Smooth muscle cell (in vitro differentiated cells): ENCODE measurements at regions not wholly inside any gene's neighbourhood (a gene's known extent, or its start where the extent isn't known, plus 50 kb on each side); places are given as distances from the start of the nearest gene placed in this dataset.

Experiments used
- DNase-seq: peaks from one replicate; lab custom pipeline; 2025; ENCODE audit not compliant: unreplicated experiment; lab: John Stamatoyannopoulos, UW
- H2AFZ ChIP-seq: fragments of 200-600 bp; sonication (generic); 2 replicates; pipeline ENCODE4 v1.6.0; 2016; ENCODE audit warnings: antibody characterized with exemption, low read depth, mild to moderate bottlenecking
- H3F3A ChIP-seq: fragments of 200-600 bp; sonication (generic); 2 replicates; pipeline ENCODE4 v1.6.0; 2017; ENCODE audit warnings: antibody characterized with exemption, low read depth
- H3K27ac ChIP-seq: fragments of 200-600 bp; sonication (generic); 2 replicates; pipeline ENCODE4 v1.5.1; 2016; ENCODE audit warnings: low read depth, mild to moderate bottlenecking
- H3K27me3 ChIP-seq: fragments of 200-600 bp; sonication (generic); 2 replicates; pipeline ENCODE4 v1.6.1; 2016; ENCODE audit warnings: low read depth, mild to moderate bottlenecking
- H3K36me3 ChIP-seq: fragments of 200-600 bp; sonication (generic); 2 replicates; pipeline ENCODE4 v1.5.1; 2016; ENCODE audit warnings: low read depth
- H3K4me1 ChIP-seq: fragments of 200-600 bp; sonication (generic); 2 replicates; pipeline ENCODE4 v1.5.1; 2016; ENCODE audit warnings: low read depth
- H3K4me2 ChIP-seq: fragments of 200-600 bp; sonication (generic); 2 replicates; pipeline ENCODE4 v1.6.0; 2016; ENCODE audit warnings: mild to moderate bottlenecking
- H3K4me3 ChIP-seq: fragments of 200-600 bp; sonication (generic); 2 replicates; pipeline ENCODE4 v1.5.1; 2016; ENCODE audit warnings: mild to moderate bottlenecking
- H3K79me2 ChIP-seq: fragments of 200-600 bp; sonication (generic); 2 replicates; pipeline ENCODE4 v1.6.0; 2016; ENCODE audit warnings: low read depth, mild to moderate bottlenecking
- H3K9ac ChIP-seq: fragments of 200-600 bp; sonication (generic); 2 replicates; pipeline ENCODE4 v1.6.0; 2016; ENCODE audit warnings: low read depth
- H3K9me3 ChIP-seq: fragments of 200-600 bp; sonication (generic); replicated peaks from 2 replicates; pipeline ENCODE4 v1.5.1; 2016; ENCODE audit warnings: low read depth
- H4K20me1 ChIP-seq: fragments of 200-600 bp; sonication (generic); 2 replicates; pipeline ENCODE4 v1.6.0; 2016; ENCODE audit warnings: low read depth
- WGBS: methylation state at CpG from one replicate; pipeline ENCODE4 v1.1.7; 2016; ENCODE audit warnings: low lambda C conversion rate; 5-methylcytosine and 5-hydroxymethylcytosine counted together
- TF ChIP-seq, protein P1 (sequence below): fragments of 200-600 bp; sonication (generic); IDR thresholded peaks from 2 replicates; pipeline ENCODE4 v1.5.1; 2017; ENCODE audit warnings: borderline replicate concordance, mild to moderate bottlenecking, antibody characterized with exemption; ENCODE audit not compliant: insufficient read depth, poor library complexity, severe bottlenecking

DNA sequence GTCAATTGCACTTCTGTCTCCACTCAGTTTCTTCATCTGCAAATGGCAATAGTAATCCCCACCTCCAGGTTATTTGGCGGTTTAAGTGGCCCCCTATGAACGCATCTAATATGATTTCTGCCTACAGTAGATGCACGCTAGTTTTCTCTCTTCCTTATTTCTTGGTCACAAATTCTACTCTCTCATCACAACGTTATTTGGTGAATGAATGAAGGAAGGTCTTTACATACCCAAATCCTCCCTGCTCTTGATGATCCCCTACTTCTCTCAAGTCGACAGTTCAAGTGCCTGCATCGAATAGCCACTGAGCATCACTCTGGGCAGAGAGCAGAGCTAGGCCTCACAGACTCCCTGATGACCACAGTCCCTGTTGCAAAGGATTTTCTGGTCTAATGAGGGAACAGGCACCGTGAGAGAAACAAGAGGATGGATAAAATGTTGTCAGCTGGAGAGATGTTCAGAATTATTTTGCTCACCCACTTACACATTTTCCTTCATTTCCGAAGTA lies 181.2 kb upstream of the SMAD3 start:
- WGBS, result 80% methylated on average over 8 of the region's 8 CpGs
- H3K4me3 ChIP-seq, result no peak overlapping the region
- no peaks in the 10 kb centered on the region for H3K79me2 ChIP-seq
- no peak for DNase-seq
- TF ChIP-seq, protein P1, sequence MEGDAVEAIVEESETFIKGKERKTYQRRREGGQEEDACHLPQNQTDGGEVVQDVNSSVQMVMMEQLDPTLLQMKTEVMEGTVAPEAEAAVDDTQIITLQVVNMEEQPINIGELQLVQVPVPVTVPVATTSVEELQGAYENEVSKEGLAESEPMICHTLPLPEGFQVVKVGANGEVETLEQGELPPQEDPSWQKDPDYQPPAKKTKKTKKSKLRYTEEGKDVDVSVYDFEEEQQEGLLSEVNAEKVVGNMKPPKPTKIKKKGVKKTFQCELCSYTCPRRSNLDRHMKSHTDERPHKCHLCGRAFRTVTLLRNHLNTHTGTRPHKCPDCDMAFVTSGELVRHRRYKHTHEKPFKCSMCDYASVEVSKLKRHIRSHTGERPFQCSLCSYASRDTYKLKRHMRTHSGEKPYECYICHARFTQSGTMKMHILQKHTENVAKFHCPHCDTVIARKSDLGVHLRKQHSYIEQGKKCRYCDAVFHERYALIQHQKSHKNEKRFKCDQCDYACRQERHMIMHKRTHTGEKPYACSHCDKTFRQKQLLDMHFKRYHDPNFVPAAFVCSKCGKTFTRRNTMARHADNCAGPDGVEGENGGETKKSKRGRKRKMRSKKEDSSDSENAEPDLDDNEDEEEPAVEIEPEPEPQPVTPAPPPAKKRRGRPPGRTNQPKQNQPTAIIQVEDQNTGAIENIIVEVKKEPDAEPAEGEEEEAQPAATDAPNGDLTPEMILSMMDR, result no peak
- H3K4me2 ChIP-seq, result peak overlapping the region; percentile 66
- no peaks in the 10 kb centered on the region for H3K36me3 ChIP-seq
- H4K20me1 ChIP-seq, result no peaks in the 10 kb centered on the region
- H3K27ac ChIP-seq, result peak overlapping the region; percentile 54
- H3K9me3 ChIP-seq, result no peaks in the 10 kb centered on the region
- no peaks in the 10 kb centered on the region for H3K27me3 ChIP-seq
- no peak overlapping the region for H2AFZ ChIP-seq
- H3K9ac ChIP-seq, result no peak overlapping the region
- peaks cover 16% of the 10 kb centered on the region for H3K4me1 ChIP-seq
- H3F3A ChIP-seq, result peaks cover 21% of the 10 kb centered on the region

GRCh38 chr15:66884661-66885237 lies 180.7 kb upstream of the SMAD3 start:
- peaks cover 16% of the 10 kb centered on the region for H3K4me1 ChIP-seq
- H3K27me3 ChIP-seq, result no peaks in the 10 kb centered on the region
- H4K20me1 ChIP-seq, result no peaks in the 10 kb centered on the region
- H3K4me2 ChIP-seq, result no peak overlapping the region
- H3K4me3 ChIP-seq, result no peak overlapping the region
- no peak overlapping the region for H2AFZ ChIP-seq
- H3K79me2 ChIP-seq, result no peaks in the 10 kb centered on the region
- 97% methylated on average over 8 of the region's 8 CpGs for WGBS
- H3K36me3 ChIP-seq, result no peaks in the 10 kb centered on the region
- no peak overlapping the region for H3K9ac ChIP-seq
- TF ChIP-seq, protein P1, result no peak
- H3F3A ChIP-seq, result peaks cover 21% of the 10 kb centered on the region
- H3K9me3 ChIP-seq, result no peaks in the 10 kb centered on the region
- H3K27ac ChIP-seq, result peak overlapping the region; percentile 54
- DNase-seq, result no peak

- 98% methylated on average over 5 of the region's 5 CpGs for WGBS
- no peak overlapping the region for H3K27ac ChIP-seq
- no peaks in the 10 kb centered on the region for H3K36me3 ChIP-seq
- H2AFZ ChIP-seq, result no peak overlapping the region
- no peaks in the 10 kb centered on the region for H4K20me1 ChIP-seq
- TF ChIP-seq, protein P1, result no peak
- H3K4me3 ChIP-seq, result no peak overlapping the region
- peaks cover 16% of the 10 kb centered on the region for H3K4me1 ChIP-seq
- no peak overlapping the region for H3K9ac ChIP-seq
- DNase-seq, result no peak
- no peak overlapping the region for H3K4me2 ChIP-seq
- H3F3A ChIP-seq, result peaks cover 21% of the 10 kb centered on the region
- no peaks in the 10 kb centered on the region for H3K27me3 ChIP-seq
- no peaks in the 10 kb centered on the region for H3K9me3 ChIP-seq
- H3K79me2 ChIP-seq, result no peaks in the 10 kb centered on the region
Observed at GRCh38 chr15:66885281-66885915, 180.0 kb upstream of the SMAD3 start.

GRCh38 chr15:66886241-66886675 lies 179.1 kb upstream of the SMAD3 start:
- no peak overlapping the region for H3K4me3 ChIP-seq
- H3F3A ChIP-seq, result peaks cover 21% of the 10 kb centered on the region
- no peaks in the 10 kb centered on the region for H3K79me2 ChIP-seq
- H4K20me1 ChIP-seq, result no peaks in the 10 kb centered on the region
- no peak overlapping the region for H3K27ac ChIP-seq
- H2AFZ ChIP-seq, result no peak overlapping the region
- peaks cover 16% of the 10 kb centered on the region for H3K4me1 ChIP-seq
- no peak overlapping the region for H3K4me2 ChIP-seq
- 98% methylated on average over 9 of the region's 9 CpGs for WGBS
- H3K9ac ChIP-seq, result no peak overlapping the region
- no peaks in the 10 kb centered on the region for H3K9me3 ChIP-seq
- H3K36me3 ChIP-seq, result no peaks in the 10 kb centered on the region
- TF ChIP-seq, protein P1, result no peak
- H3K27me3 ChIP-seq, result no peaks in the 10 kb centered on the region
- no peak for DNase-seq
